Fibroblast of pulmonary artery (primary cell): ENCODE measurements at regions not wholly inside any gene's neighbourhood (a gene's known extent, or its start where the extent isn't known, plus 50 kb on each side); places are given as distances from the start of the nearest gene placed in this dataset.
A peak's percentile ranks its signal among the peaks of the same experiment; 100 is the strongest.

Experiments used
- DNase-seq: peaks from one replicate; pipeline ENCODE4 v3.0.0-alpha.2; 2010; ENCODE audit warnings: low read depth
- H3K4me3 ChIP-seq: replicated peaks from 2 replicates; pipeline ENCODE4 v1.5.1; 2011; ENCODE audit warnings: low read depth, mild to moderate bottlenecking, control low read depth, low read length, moderate library complexity
- CTCF ChIP-seq: IDR thresholded peaks from 2 replicates; pipeline ENCODE4 v1.5.1; 2011; ENCODE audit warnings: mild to moderate bottlenecking, control low read depth, low read length, inconsistent platforms; ENCODE audit errors: missing control alignments

- H3K4me3 ChIP-seq, result no peak overlapping the region
- TF ChIP-seq CTCF, result no peak
- peak; percentile 80 for DNase-seq
Observed at GRCh38 chr2:122028371-122029100, 273.1 kb downstream of the TSN start.

GRCh38 chr2:122029456-122029855, 274.0 kb downstream of the TSN start:
- TF ChIP-seq CTCF, result no peak

GRCh38 chr2:122029945-122030344, 274.5 kb downstream of the TSN start:
- TF ChIP-seq CTCF, result no peak
- no peak for DNase-seq
- H3K4me3 ChIP-seq, result no peak overlapping the region

More at GRCh38 chr2:122029456-122029855, 274.0 kb downstream of the TSN start:
- H3K4me3 ChIP-seq, result no peak overlapping the region
- no peak for DNase-seq

- no peak for TF ChIP-seq CTCF
- DNase-seq, result peak; percentile 44
- no peak overlapping the region for H3K4me3 ChIP-seq
Observed at GRCh38 chr2:122031544-122032263, 276.3 kb downstream of the TSN start.

- no peak overlapping the region for H3K4me3 ChIP-seq
- no peak for TF ChIP-seq CTCF
- no peak for DNase-seq
Observed at GRCh38 chr2:122032264-122032645, 276.8 kb downstream of the TSN start.

- DNase-seq, result no peak
- TF ChIP-seq CTCF, result no peak
- H3K4me3 ChIP-seq, result no peak overlapping the region
Observed at GRCh38 chr2:122033778-122034177, 278.3 kb downstream of the TSN start.

- DNase-seq, result no peak
- no peak for TF ChIP-seq CTCF
- no peak overlapping the region for H3K4me3 ChIP-seq
Observed at GRCh38 chr2:122034344-122034743, 278.9 kb downstream of the TSN start.
